Thyroid gland (tissue), 4 donors: ENCODE measurements at regions not wholly inside any gene's neighbourhood (a gene's known extent, or its start where the extent isn't known, plus 50 kb on each side); places are given as distances from the start of the nearest gene placed in this dataset.

Experiments used
- CTCF ChIP-seq, 6 experiments: fragments of 200-600 bp in 3 of 6; fragments of 450-650 bp in 3 of 6; sonication (generic) in 3 of 6; IDR thresholded peaks; one replicate each; pipeline ENCODE4 v1.5.1; 2016 to 2019; ENCODE audit warnings: antibody characterized with exemption in 6 of 6, mild to moderate bottlenecking in 2 of 6, inconsistent platforms in 1 of 6, moderate library complexity in 1 of 6
- POLR2A ChIP-seq, 2 donors: fragments of 450-650 bp; IDR thresholded peaks; one replicate each; pipeline ENCODE4 v1.6.1; 2017; ENCODE audit warnings: antibody characterized with exemption in 2 of 2, mild to moderate bottlenecking in 2 of 2, moderate library complexity in 1 of 2

GRCh38 chr4:147085781-147086180 is 140.1 kb upstream of the TTC29 start:
- TF ChIP-seq CTCF (IDR thresholded peaks at IDR 0.05) (no peak), POLR2A (IDR thresholded peaks at IDR 0.05) (no peak)
